Loucy (cell line): ENCODE measurements at regions not wholly inside any gene's neighbourhood (a gene's known extent, or its start where the extent isn't known, plus 50 kb on each side); places are given as distances from the start of the nearest gene placed in this dataset.

Experiments
- EZH2phosphoT487 ChIP-seq: fragments of 200-600 bp; IDR thresholded peaks from 2 replicates; pipeline ENCODE4 v1.6.1; 2018; ENCODE audit warnings: antibody characterized with exemption, mild to moderate bottlenecking, moderate library complexity, borderline replicate concordance
- TF ChIP-seq, protein P1 (sequence below): fragments of 200-600 bp; sonication (generic); conservative IDR thresholded peaks from 2 replicates; pipeline ENCODE4 v1.5.1; 2014; ENCODE audit warnings: mild to moderate bottlenecking, antibody characterized with exemption, low read length

DNA sequence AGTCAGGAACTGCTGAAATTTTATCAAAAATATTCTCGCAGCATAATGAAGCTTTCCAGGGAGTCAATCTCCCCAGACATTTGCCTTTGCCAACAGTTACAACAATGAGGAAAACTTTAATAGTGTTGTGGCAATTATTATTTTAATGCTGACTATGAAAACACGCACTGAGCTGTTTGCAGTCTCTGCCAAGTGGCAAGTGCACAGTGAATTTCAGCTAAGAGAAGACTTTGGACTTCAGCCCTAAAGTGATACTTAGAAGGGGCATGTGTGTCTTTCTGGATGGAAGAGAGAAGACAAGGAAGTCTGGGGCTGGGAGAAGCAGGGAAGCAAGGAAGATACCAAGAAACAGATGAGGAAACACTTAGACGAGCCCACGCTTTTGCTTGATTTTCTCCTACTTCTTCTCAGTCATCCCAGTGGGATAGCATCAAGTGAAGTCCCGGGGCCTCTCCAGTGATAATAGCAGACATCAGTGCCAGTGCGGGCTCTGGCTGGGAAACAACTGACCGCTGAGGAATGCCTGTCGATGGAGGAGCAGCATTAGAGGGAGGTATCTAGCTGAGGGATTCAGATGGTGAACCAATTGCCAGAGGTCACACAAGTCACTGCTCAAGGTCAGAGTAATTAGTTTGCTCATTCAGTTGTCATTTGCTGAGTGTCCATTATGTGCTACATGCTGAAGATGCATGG, 196.3 kb downstream of the TTLL7 start:
- TF ChIP-seq, protein P1, sequence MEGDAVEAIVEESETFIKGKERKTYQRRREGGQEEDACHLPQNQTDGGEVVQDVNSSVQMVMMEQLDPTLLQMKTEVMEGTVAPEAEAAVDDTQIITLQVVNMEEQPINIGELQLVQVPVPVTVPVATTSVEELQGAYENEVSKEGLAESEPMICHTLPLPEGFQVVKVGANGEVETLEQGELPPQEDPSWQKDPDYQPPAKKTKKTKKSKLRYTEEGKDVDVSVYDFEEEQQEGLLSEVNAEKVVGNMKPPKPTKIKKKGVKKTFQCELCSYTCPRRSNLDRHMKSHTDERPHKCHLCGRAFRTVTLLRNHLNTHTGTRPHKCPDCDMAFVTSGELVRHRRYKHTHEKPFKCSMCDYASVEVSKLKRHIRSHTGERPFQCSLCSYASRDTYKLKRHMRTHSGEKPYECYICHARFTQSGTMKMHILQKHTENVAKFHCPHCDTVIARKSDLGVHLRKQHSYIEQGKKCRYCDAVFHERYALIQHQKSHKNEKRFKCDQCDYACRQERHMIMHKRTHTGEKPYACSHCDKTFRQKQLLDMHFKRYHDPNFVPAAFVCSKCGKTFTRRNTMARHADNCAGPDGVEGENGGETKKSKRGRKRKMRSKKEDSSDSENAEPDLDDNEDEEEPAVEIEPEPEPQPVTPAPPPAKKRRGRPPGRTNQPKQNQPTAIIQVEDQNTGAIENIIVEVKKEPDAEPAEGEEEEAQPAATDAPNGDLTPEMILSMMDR = no peak
- TF ChIP-seq EZH2phosphoT487 = no peak
